ENCODE measurements at regions not wholly inside any gene's neighbourhood (a gene's known extent, or its start where the extent isn't known, plus 50 kb on each side); places are given as distances from the start of the nearest gene placed in this dataset.

- H2AFZ ChIP-seq (ENCODE audit: low read length) = no peak overlapping the region
- no peaks in the 10 kb centered on the region for H3F3A ChIP-seq (ENCODE audit: insufficient read depth, low read length)
- no peak overlapping the region for H3K27ac ChIP-seq (ENCODE audit: low read length)
- no peaks in the 10 kb centered on the region for H3K36me3 ChIP-seq (replicated peaks; ENCODE audit: insufficient read depth, low read length)
- no peak for DNase-seq
- no peaks in the 10 kb centered on the region for H3K9me3 ChIP-seq (replicated peaks; ENCODE audit: insufficient read depth, low read length)
- H3K9ac ChIP-seq (ENCODE audit: low read length) = no peak overlapping the region
- TF ChIP-seq EZH2phosphoT487 (IDR thresholded peaks at IDR 0.05; ENCODE audit: low read length) (no peak), CTCF (IDR thresholded peaks at IDR 0.05; ENCODE audit: low read length) (no peak), EZH2 (optimal IDR thresholded peaks at IDR 0.05; ENCODE audit: low read depth, low read length) (no peak)
- H3K27me3 ChIP-seq (replicated peaks; ENCODE audit: insufficient read depth, low read length) = peaks cover 46% of the 10 kb centered on the region
- no peaks in the 10 kb centered on the region for H3K9me2 ChIP-seq (replicated peaks; ENCODE audit: insufficient read depth, low read length)
- no peaks in the 10 kb centered on the region for H3K4me1 ChIP-seq (ENCODE audit: low read length)
- H3K4me3 ChIP-seq (ENCODE audit: low read length) = no peak overlapping the region
- H3K4me2 ChIP-seq (ENCODE audit: low read depth, low read length) = no peak overlapping the region
- no peaks in the 10 kb centered on the region for H4K20me1 ChIP-seq (ENCODE audit: insufficient read depth, low read length)
- H3K79me2 ChIP-seq (ENCODE audit: low read length) = no peaks in the 10 kb centered on the region
Observed at GRCh38 chr1:22196041-22196440, 53.1 kb upstream of the WNT4 start.

- Histone ChIP-seq H3K9me2 (replicated peaks; ENCODE audit: insufficient read depth, low read length) (no peaks in the 10 kb centered on the region), H3K4me3 (ENCODE audit: low read length) (no peak overlapping the region), H2AFZ (ENCODE audit: low read length) (no peak overlapping the region), H3K4me2 (ENCODE audit: low read depth, low read length) (no peak overlapping the region), H4K20me1 (ENCODE audit: insufficient read depth, low read length) (no peaks in the 10 kb centered on the region), H3K9ac (ENCODE audit: low read length) (no peak overlapping the region), H3K27me3 (replicated peaks; ENCODE audit: insufficient read depth, low read length) (peaks cover 43% of the 10 kb centered on the region), H3K79me2 (ENCODE audit: low read length) (no peaks in the 10 kb centered on the region), H3K36me3 (replicated peaks; ENCODE audit: insufficient read depth, low read length) (no peaks in the 10 kb centered on the region), H3K27ac (ENCODE audit: low read length) (no peak overlapping the region), H3F3A (ENCODE audit: insufficient read depth, low read length) (no peaks in the 10 kb centered on the region), H3K4me1 (ENCODE audit: low read length) (no peaks in the 10 kb centered on the region), H3K9me3 (replicated peaks; ENCODE audit: insufficient read depth, low read length) (no peaks in the 10 kb centered on the region)
- no peak for TF ChIP-seq EZH2phosphoT487 (IDR thresholded peaks at IDR 0.05; ENCODE audit: low read length)
- no peak for TF ChIP-seq EZH2 (optimal IDR thresholded peaks at IDR 0.05; ENCODE audit: low read depth, low read length)
- TF ChIP-seq CTCF (IDR thresholded peaks at IDR 0.05; ENCODE audit: low read length) = no peak
- no peak for DNase-seq
Observed at GRCh38 chr1:22196641-22197040, 53.7 kb upstream of the WNT4 start.

GRCh38 chr1:22197644-22198043 is 54.7 kb upstream of the WNT4 start:
- Histone ChIP-seq H3K4me3 (ENCODE audit: low read length) (no peak overlapping the region), H3K79me2 (ENCODE audit: low read length) (no peaks in the 10 kb centered on the region)
- TF ChIP-seq CTCF (IDR thresholded peaks at IDR 0.05; ENCODE audit: low read length) = no peak
- TF ChIP-seq EZH2phosphoT487 (IDR thresholded peaks at IDR 0.05; ENCODE audit: low read length) = no peak
- no peak for TF ChIP-seq EZH2 (optimal IDR thresholded peaks at IDR 0.05; ENCODE audit: low read depth, low read length)

More at GRCh38 chr1:22197644-22198043, 54.7 kb upstream of the WNT4 start:
- Histone ChIP-seq H3K27me3 (replicated peaks; ENCODE audit: insufficient read depth, low read length) (peaks cover 37% of the 10 kb centered on the region), H3K9ac (ENCODE audit: low read length) (no peak overlapping the region), H3F3A (ENCODE audit: insufficient read depth, low read length) (no peaks in the 10 kb centered on the region), H4K20me1 (ENCODE audit: insufficient read depth, low read length) (no peaks in the 10 kb centered on the region), H3K27ac (ENCODE audit: low read length) (no peak overlapping the region), H3K4me2 (ENCODE audit: low read depth, low read length) (no peak overlapping the region), H3K4me1 (ENCODE audit: low read length) (no peaks in the 10 kb centered on the region), H2AFZ (ENCODE audit: low read length) (no peak overlapping the region), H3K9me2 (replicated peaks; ENCODE audit: insufficient read depth, low read length) (no peaks in the 10 kb centered on the region), H3K36me3 (replicated peaks; ENCODE audit: insufficient read depth, low read length) (no peaks in the 10 kb centered on the region), H3K9me3 (replicated peaks; ENCODE audit: insufficient read depth, low read length) (no peaks in the 10 kb centered on the region)
- no peak for DNase-seq

All from MM.1S (cell line).